ENCODE measurements at regions not wholly inside any gene's neighbourhood (a gene's known extent, or its start where the extent isn't known, plus 50 kb on each side); places are given as distances from the start of the nearest gene placed in this dataset.

DNA sequence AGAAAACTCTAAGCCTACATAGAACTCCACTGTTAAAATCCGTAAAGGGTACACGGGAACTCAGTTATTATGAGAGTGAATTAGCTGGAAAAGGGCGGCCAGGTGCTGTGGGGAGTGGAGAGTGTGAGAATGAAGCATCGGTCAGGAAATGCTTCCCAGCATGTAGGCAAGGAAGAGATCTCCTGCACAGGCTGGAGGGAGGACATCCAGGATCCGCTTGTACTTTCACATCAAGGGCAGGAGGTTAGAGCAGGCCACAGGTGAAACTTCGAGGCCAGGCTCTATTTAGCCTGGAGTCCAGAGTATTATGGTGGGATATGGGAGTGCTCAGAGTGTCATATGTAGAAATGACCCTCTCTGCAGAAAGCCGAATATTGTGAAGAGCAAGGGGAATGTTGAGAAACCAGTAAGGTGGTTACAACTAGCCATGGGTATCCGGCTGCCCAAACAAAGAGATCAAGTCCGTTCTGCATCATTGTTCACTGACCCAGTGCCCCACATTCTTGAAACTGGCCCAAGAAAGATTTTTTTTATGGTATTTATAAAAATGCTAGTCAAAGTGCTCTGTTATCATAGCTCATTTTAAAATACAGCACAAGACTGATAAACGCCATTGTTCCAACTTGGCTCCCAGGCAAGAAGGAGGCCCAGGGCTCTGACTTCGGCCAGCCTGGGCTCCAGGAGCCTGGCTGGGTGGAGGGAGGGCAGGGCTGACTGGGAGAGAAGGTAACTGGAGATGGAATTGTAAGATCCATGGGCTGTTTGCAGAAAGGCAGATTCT is 79.4 kb upstream of the HIF1A start:
- Histone ChIP-seq H3K4me3 (no peak overlapping the region), H3K4me1 (peaks cover 0 to 19% (median 0%) of the 10 kb centered on the region in 4 donors), H3K27me3 (no peaks in the 10 kb centered on the region), H3K9me3 (no peaks in the 10 kb centered on the region), H3K36me3 (no peaks in the 10 kb centered on the region), H3K27ac (no peak overlapping the region)
- no peak for TF ChIP-seq CTCF (IDR thresholded peaks at IDR 0.05)
- intact Hi-C loops (cut with DNase I; ENCODE audit: low total_unique reads): no loop called here
- DNase-seq: no peak

GRCh38 chr14:61616524-61617185 is 78.7 kb upstream of the HIF1A start:
- no peak for TF ChIP-seq CTCF (IDR thresholded peaks at IDR 0.05)
- H3K4me1 ChIP-seq: peaks cover 0 to 19% (median 0%) of the 10 kb centered on the region in 4 donors
- H3K9me3 ChIP-seq: no peaks in the 10 kb centered on the region
- DNase-seq: no peak
- H3K27me3 ChIP-seq: no peaks in the 10 kb centered on the region
- intact Hi-C loops (cut with DNase I; ENCODE audit: low total_unique reads): no loop called here
- no peaks in the 10 kb centered on the region for H3K36me3 ChIP-seq
- H3K4me3 ChIP-seq: no peak overlapping the region
- no peak overlapping the region for H3K27ac ChIP-seq

- intact Hi-C loops (cut with DNase I; ENCODE audit: low total_unique reads): no loop called here
- no peak overlapping the region for H3K27ac ChIP-seq
- H3K36me3 ChIP-seq: no peaks in the 10 kb centered on the region
- no peaks in the 10 kb centered on the region for H3K9me3 ChIP-seq
- DNase-seq: no peak
- peaks cover 0 to 12% (median 0%) of the 10 kb centered on the region in 4 donors for H3K4me1 ChIP-seq
- no peak overlapping the region for H3K4me3 ChIP-seq
- TF ChIP-seq CTCF (IDR thresholded peaks at IDR 0.05): no peak
- H3K27me3 ChIP-seq: no peaks in the 10 kb centered on the region
These were observed 76.9 kb upstream of the HIF1A start for GRCh38 chr14:61618448-61618847.

DNA sequence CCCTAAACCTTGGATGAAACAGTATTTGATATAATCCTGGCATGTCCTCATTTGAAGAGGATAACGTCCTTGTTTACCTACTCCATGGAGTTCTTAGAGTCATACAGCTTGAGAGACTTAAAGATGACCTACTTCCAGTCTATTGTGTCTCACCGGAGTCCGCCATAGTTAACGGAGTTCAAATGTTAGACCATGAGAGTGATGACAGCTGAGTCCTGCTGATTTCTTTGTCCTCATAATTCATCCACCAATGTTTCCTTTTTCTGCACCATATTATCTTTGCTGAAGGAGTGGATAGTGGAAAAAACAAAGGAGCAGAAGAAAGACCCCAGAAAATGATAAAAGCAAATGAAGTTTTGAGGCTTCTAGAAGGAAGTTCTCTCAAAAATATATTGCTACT is 75.8 kb upstream of the HIF1A start:
- Histone ChIP-seq H3K4me1 (peaks cover 0 to 12% (median 0%) of the 10 kb centered on the region in 4 donors), H3K9me3 (no peaks in the 10 kb centered on the region), H3K27ac (no peak overlapping the region), H3K36me3 (no peaks in the 10 kb centered on the region), H3K27me3 (no peaks in the 10 kb centered on the region), H3K4me3 (no peak overlapping the region)
- intact Hi-C loops (cut with DNase I; ENCODE audit: low total_unique reads): no loop called here
- TF ChIP-seq CTCF (IDR thresholded peaks at IDR 0.05): no peak
- no peak for DNase-seq

DNA sequence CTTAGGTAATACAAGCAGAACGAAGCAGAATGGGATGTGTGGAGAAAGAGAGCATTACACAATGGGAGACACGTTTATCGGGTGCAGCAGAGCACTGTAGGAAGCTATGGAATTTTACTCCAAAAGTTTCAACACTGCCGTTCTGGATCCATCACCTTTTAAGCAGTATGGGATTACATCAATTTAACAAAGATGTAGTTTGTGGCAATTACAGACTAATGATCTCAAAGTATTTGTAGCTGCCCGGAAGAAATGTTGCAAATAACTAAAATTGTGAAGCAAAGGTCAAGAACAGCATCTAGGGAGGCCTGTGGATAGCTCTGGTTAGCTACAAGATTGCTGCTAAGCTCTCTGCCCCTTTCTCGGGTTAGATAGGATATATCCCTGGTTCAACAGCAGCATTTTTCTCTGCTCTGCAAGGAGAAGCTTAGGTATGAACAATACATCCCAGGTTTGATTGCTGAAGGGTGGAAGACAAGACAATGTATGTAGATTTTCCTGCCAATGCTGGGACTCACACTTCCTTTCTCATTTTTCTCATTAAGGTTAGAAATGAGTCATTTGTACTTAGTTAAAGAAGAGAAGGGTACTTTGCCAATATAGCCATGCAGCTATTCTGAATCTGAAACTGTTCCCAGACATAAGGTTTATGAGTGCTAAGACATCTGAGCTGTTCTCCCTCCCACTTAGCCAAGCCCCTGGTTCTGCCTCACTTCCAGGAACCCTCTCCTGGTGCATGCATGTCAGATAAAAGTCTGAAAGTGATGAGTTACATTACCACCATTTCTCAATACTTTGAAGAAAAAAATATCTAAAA is 75.0 kb upstream of the HIF1A start:
- intact Hi-C loops (cut with DNase I; ENCODE audit: low total_unique reads): no loop called here
- DNase-seq: no peak
- no peak overlapping the region for H3K4me3 ChIP-seq
- no peaks in the 10 kb centered on the region for H3K36me3 ChIP-seq
- no peak overlapping the region for H3K27ac ChIP-seq
- H3K9me3 ChIP-seq: no peaks in the 10 kb centered on the region
- no peaks in the 10 kb centered on the region for H3K27me3 ChIP-seq
- H3K4me1 ChIP-seq: peaks cover 0 to 12% (median 0%) of the 10 kb centered on the region in 4 donors
- no peak for TF ChIP-seq CTCF (IDR thresholded peaks at IDR 0.05)
